NCI-H2196 (cell line): ENCODE measurements at regions not wholly inside any gene's neighbourhood (a gene's known extent, or its start where the extent isn't known, plus 50 kb on each side); places are given as distances from the start of the nearest gene placed in this dataset.

Experiments
- DNase-seq: peaks from one replicate; lab custom pipeline; 2025; ENCODE audit not compliant: unreplicated experiment; lab: John Stamatoyannopoulos, UW

GRCh38 chr19:31096062-31096830 is 253.0 kb downstream of the TSHZ3 start:
- no peak for DNase-seq

- no peak for DNase-seq
These were observed 254.0 kb downstream of the TSHZ3 start for GRCh38 chr19:31095100-31095804.

GRCh38 chr19:31092274-31092673 is 257.0 kb downstream of the TSHZ3 start:
- no peak for DNase-seq

- DNase-seq = no peak
These were observed 259.6 kb downstream of the TSHZ3 start for GRCh38 chr19:31089681-31090080.

GRCh38 chr19:31085125-31085524 is 264.1 kb downstream of the TSHZ3 start:
- no peak for DNase-seq

- no peak for DNase-seq
These were observed 266.1 kb downstream of the TSHZ3 start for GRCh38 chr19:31083105-31083504.

GRCh38 chr19:31075146-31075655 is 274.0 kb downstream of the TSHZ3 start:
- DNase-seq = no peak

GRCh38 chr19:31074199-31075125 is 274.8 kb downstream of the TSHZ3 start:
- DNase-seq = no peak

GRCh38 chr19:31073485-31074198 is 275.6 kb downstream of the TSHZ3 start:
- DNase-seq = no peak

GRCh38 chr19:31072451-31072850 is 276.8 kb downstream of the TSHZ3 start:
- no peak for DNase-seq

- DNase-seq = no peak
These were observed 277.9 kb downstream of the TSHZ3 start for GRCh38 chr19:31071136-31071855.

GRCh38 chr19:31070146-31071065 is 278.8 kb downstream of the TSHZ3 start:
- DNase-seq = no peak

GRCh38 chr19:31068268-31068667 is 281.0 kb downstream of the TSHZ3 start:
- DNase-seq = no peak

- no peak for DNase-seq
These were observed 282.9 kb downstream of the TSHZ3 start for GRCh38 chr19:31066385-31066784.

- no peak for DNase-seq
These were observed 284.7 kb downstream of the TSHZ3 start for GRCh38 chr19:31064491-31064890.

- no peak for DNase-seq
These were observed 290.4 kb downstream of the TSHZ3 start for GRCh38 chr19:31058676-31059340.

- DNase-seq = no peak
These were observed 291.8 kb downstream of the TSHZ3 start for GRCh38 chr19:31057476-31057875.

- DNase-seq = no peak
These were observed 293.8 kb downstream of the TSHZ3 start for GRCh38 chr19:31055454-31055853.
